ENCODE measurements at regions not wholly inside any gene's neighbourhood (a gene's known extent, or its start where the extent isn't known, plus 50 kb on each side); places are given as distances from the start of the nearest gene placed in this dataset.

- Histone ChIP-seq H3K4me1 (no peaks in the 10 kb centered on the region), H3K36me3 (no peaks in the 10 kb centered on the region), H3K27ac (no peak overlapping the region), H3K27me3 (peaks cover 0 to 3% (median 0%) of the 10 kb centered on the region in 9 donors), H3K4me3 (no peak overlapping the region), H3K9me3 (peaks cover 0 to 22% (median 5%) of the 10 kb centered on the region in 12 donors)
- intact Hi-C loops (cut with DNase I) = no loop called here
- 63 to 75% (median 66%) methylated on average over 2 of the region's 2 CpGs for WGBS, 4 donors
- TF ChIP-seq POLR2A (IDR thresholded peaks at IDR 0.05) = no peak
- TF ChIP-seq, protein P1, sequence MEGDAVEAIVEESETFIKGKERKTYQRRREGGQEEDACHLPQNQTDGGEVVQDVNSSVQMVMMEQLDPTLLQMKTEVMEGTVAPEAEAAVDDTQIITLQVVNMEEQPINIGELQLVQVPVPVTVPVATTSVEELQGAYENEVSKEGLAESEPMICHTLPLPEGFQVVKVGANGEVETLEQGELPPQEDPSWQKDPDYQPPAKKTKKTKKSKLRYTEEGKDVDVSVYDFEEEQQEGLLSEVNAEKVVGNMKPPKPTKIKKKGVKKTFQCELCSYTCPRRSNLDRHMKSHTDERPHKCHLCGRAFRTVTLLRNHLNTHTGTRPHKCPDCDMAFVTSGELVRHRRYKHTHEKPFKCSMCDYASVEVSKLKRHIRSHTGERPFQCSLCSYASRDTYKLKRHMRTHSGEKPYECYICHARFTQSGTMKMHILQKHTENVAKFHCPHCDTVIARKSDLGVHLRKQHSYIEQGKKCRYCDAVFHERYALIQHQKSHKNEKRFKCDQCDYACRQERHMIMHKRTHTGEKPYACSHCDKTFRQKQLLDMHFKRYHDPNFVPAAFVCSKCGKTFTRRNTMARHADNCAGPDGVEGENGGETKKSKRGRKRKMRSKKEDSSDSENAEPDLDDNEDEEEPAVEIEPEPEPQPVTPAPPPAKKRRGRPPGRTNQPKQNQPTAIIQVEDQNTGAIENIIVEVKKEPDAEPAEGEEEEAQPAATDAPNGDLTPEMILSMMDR (IDR thresholded peaks at IDR 0.05) = no peak
- DNase-seq (no peak), ATAC-seq (no peak)
These were observed 137.0 kb upstream of the LMO4 start for GRCh38 chr1:87191646-87192045.

DNA sequence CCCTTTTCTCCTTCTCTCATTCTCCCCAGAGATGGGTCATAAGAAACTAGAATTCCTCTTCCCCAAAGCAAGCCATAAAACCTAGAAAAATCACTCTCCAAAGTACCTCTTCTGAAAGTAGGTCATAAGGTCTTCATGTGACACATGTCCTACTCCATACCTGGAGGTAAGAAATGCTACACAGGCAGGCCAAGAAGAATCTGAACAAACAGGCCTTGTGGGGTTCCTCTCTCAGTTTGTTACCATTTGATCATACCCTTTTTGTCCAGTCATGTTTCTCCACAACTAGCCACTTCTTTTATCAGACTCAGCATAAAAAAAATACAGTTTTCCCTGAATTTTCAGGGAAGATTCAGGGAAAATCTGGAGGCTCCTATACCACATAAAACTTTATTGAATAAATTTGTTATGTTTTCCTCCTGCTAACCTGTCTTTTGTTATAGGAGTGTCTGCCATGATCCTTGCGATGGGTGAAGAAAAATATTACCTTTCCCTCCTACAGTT, 134.4 kb upstream of the LMO4 start:
- H3K27me3 ChIP-seq = peaks cover 0 to 5% (median 0%) of the 10 kb centered on the region in 9 donors
- no peak overlapping the region for H3K27ac ChIP-seq
- DNase-seq = no peak
- no peaks in the 10 kb centered on the region for H3K4me1 ChIP-seq
- no peak for ATAC-seq
- H3K4me3 ChIP-seq = no peak overlapping the region
- intact Hi-C loops (cut with DNase I) = no loop called here
- WGBS, 4 donors = 93 to 96% (median 95%) methylated on average over 1 of the region's 1 CpG
- TF ChIP-seq, protein P1 (IDR thresholded peaks at IDR 0.05) = no peak
- no peak for TF ChIP-seq POLR2A (IDR thresholded peaks at IDR 0.05)
- peaks cover 0 to 22% (median 5%) of the 10 kb centered on the region in 12 donors for H3K9me3 ChIP-seq
- H3K36me3 ChIP-seq = no peaks in the 10 kb centered on the region

GRCh38 chr1:87194856-87195255, 133.8 kb upstream of the LMO4 start:
- Histone ChIP-seq H3K4me1 (no peaks in the 10 kb centered on the region), H3K9me3 (peaks cover 0 to 22% (median 5%) of the 10 kb centered on the region in 12 donors), H3K4me3 (no peak overlapping the region), H3K27ac (no peak overlapping the region), H3K36me3 (no peaks in the 10 kb centered on the region), H3K27me3 (peaks cover 0 to 8% (median 0%) of the 10 kb centered on the region in 9 donors)
- DNase-seq = no peak
- intact Hi-C loops (cut with DNase I) = no loop called here
- no peak for ATAC-seq
- TF ChIP-seq POLR2A (IDR thresholded peaks at IDR 0.05) = no peak
- TF ChIP-seq, protein P1 (IDR thresholded peaks at IDR 0.05) = no peak

DNA sequence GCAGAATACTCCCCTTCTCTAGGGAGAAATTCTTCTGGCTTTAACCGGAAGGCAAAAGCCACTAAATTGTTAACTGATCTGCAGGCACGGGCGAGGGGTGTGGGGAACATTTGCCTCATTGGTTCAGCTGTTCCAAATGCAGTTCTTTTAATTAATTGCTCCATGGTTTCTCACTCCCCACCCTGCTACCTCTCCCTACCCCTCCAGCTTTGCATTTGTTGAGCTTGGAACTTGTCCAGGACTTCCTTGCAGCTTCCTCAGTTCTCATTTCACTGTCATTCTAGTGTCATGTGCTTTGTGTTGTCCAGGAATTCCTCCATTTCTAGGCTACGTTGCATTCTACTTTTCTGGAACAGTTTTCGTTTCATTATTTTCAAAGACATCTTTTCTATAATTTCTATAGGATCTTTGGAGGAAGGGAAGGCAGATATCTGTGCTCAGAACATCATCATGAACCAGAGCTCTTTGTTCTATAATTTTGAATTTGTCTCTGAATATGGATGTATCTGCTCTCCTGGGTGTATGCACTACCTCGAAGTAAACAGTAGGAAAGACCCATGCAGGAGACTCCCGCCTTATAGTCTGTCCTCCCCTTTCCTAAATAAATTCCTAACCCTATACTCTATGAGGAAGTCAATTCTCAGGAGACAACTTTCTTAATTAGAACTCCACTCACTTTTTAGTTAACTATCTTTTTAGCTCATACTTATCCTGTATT, 132.4 kb upstream of the LMO4 start:
- intact Hi-C loops (cut with DNase I) = no loop called here
- 57 to 69% (median 67%) methylated on average over 7 of the region's 7 CpGs for WGBS, 4 donors
- peaks cover 0 to 5% (median 0%) of the 10 kb centered on the region in 9 donors for H3K27me3 ChIP-seq
- H3K9me3 ChIP-seq = peaks cover 0 to 22% (median 5%) of the 10 kb centered on the region in 12 donors
- ATAC-seq (no peak), DNase-seq (no peak)
- H3K4me1 ChIP-seq = no peaks in the 10 kb centered on the region
- H3K36me3 ChIP-seq = no peaks in the 10 kb centered on the region
- no peak overlapping the region for H3K27ac ChIP-seq
- no peak overlapping the region for H3K4me3 ChIP-seq
- TF ChIP-seq POLR2A (IDR thresholded peaks at IDR 0.05) = no peak
- TF ChIP-seq, protein P1 (IDR thresholded peaks at IDR 0.05) = no peak
